PFSK-1 (cell line): ENCODE measurements at regions not wholly inside any gene's neighbourhood (a gene's known extent, or its start where the extent isn't known, plus 50 kb on each side); places are given as distances from the start of the nearest gene placed in this dataset.

Experiments
- FOXP2 ChIP-seq: optimal IDR thresholded peaks from 2 replicates; pipeline ENCODE3; 2011; ENCODE audit warnings: borderline replicate concordance, control low read depth, inconsistent platforms; ENCODE audit not compliant: insufficient read depth; ENCODE audit errors: extremely low read length, extremely low read depth
- POLR2AphosphoS5 ChIP-seq: IDR thresholded peaks from 2 replicates; pipeline ENCODE4 v1.6.1; 2012; ENCODE audit warnings: low read depth, mild to moderate bottlenecking, control low read depth, low read length, moderate library complexity
- SIN3A ChIP-seq: IDR thresholded peaks from 2 replicates; pipeline ENCODE4 v1.6.1; 2012; ENCODE audit warnings: mild to moderate bottlenecking, low read length, moderate library complexity, borderline replicate concordance; ENCODE audit not compliant: insufficient read depth
- TAF1 ChIP-seq: IDR thresholded peaks from 2 replicates; pipeline ENCODE4 v1.6.1; 2012; ENCODE audit warnings: low read length, control low read depth, borderline replicate concordance; ENCODE audit not compliant: insufficient read depth
- TF ChIP-seq, protein P1 (sequence below), 2 experiments: IDR thresholded peaks; 2 replicates each; pipeline versions ENCODE4 v1.6.1 to v1.8.0; 2011 to 2012; ENCODE audit warnings: low read depth in 2 of 2, low read length in 2 of 2, control low read depth in 1 of 2, inconsistent platforms in 1 of 2, mild to moderate bottlenecking in 1 of 2, moderate library complexity in 1 of 2; ENCODE audit not compliant: insufficient read depth in 1 of 2

GRCh38 chr17:55887531-55887930, 136.7 kb downstream of the PCTP start:
- TF ChIP-seq SIN3A (no peak), POLR2AphosphoS5 (no peak), TAF1 (no peak), FOXP2 (no peak)

DNA sequence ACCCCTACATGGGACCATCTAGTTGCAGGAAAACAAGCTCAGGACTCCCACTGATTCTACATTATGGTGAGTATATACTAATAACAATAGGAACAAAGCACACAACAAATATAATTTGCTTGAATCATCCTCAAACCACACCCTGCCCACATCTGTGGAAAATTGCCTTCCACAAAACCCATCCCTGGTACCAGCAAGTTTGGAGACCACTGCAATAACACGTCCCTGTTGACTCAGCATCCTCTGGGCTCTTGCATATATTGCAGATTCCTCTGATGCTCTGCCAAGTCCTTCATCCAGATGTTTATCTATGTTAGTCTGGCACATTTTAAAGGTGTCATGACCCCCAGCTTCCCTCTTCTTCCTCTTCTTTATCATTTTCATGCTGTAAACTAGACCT, 138.4 kb downstream of the PCTP start:
- TF ChIP-seq FOXP2 (no peak), SIN3A (no peak), POLR2AphosphoS5 (no peak), TAF1 (no peak)
- TF ChIP-seq, protein P1, sequence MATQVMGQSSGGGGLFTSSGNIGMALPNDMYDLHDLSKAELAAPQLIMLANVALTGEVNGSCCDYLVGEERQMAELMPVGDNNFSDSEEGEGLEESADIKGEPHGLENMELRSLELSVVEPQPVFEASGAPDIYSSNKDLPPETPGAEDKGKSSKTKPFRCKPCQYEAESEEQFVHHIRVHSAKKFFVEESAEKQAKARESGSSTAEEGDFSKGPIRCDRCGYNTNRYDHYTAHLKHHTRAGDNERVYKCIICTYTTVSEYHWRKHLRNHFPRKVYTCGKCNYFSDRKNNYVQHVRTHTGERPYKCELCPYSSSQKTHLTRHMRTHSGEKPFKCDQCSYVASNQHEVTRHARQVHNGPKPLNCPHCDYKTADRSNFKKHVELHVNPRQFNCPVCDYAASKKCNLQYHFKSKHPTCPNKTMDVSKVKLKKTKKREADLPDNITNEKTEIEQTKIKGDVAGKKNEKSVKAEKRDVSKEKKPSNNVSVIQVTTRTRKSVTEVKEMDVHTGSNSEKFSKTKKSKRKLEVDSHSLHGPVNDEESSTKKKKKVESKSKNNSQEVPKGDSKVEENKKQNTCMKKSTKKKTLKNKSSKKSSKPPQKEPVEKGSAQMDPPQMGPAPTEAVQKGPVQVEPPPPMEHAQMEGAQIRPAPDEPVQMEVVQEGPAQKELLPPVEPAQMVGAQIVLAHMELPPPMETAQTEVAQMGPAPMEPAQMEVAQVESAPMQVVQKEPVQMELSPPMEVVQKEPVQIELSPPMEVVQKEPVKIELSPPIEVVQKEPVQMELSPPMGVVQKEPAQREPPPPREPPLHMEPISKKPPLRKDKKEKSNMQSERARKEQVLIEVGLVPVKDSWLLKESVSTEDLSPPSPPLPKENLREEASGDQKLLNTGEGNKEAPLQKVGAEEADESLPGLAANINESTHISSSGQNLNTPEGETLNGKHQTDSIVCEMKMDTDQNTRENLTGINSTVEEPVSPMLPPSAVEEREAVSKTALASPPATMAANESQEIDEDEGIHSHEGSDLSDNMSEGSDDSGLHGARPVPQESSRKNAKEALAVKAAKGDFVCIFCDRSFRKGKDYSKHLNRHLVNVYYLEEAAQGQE (IDR thresholded peaks at IDR 0.05; ENCODE audit: insufficient read depth in 1 of 2, low read depth in 2 of 2, low read length in 2 of 2): no peak

- no peak for TF ChIP-seq SIN3A
These were observed 144.4 kb downstream of the PCTP start for GRCh38 chr17:55895112-55895759.

- TF ChIP-seq POLR2AphosphoS5 (no peak), SIN3A (no peak), TAF1 (no peak), FOXP2 (no peak)
- TF ChIP-seq, protein P1 (IDR thresholded peaks at IDR 0.05; ENCODE audit: insufficient read depth in 1 of 2, low read depth in 2 of 2, low read length in 2 of 2): no peak
These were observed 146.4 kb downstream of the PCTP start for GRCh38 chr17:55897301-55897700.

DNA sequence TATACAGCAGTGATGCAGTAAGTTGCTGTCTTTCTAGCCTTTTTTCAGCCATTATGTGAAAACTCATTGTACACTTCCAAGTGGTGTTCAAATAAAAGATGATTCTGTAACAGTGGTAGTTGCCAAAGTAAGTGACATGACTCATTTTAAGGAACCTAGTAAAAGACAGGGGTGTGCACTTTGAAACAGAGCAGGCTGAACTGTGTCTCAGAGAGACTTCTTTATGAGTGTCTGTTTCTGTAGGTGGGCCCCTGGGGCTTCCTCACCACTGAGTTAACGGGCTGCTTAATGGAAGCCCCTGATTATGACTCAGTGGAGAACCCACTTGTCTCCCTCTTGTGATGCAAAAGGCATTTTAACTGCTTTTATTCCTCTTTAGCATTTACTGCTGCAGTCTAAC, 147.3 kb downstream of the PCTP start:
- TF ChIP-seq, protein P1 (IDR thresholded peaks at IDR 0.05; ENCODE audit: insufficient read depth in 1 of 2, low read depth in 2 of 2, low read length in 2 of 2): no peak
- TF ChIP-seq FOXP2 (no peak), SIN3A (no peak), TAF1 (no peak), POLR2AphosphoS5 (no peak)

- TF ChIP-seq SIN3A (no peak), TAF1 (no peak), FOXP2 (no peak), POLR2AphosphoS5 (no peak)
- TF ChIP-seq, protein P1 (IDR thresholded peaks at IDR 0.05; ENCODE audit: insufficient read depth in 1 of 2, low read depth in 2 of 2, low read length in 2 of 2): no peak
These were observed 149.3 kb downstream of the PCTP start for GRCh38 chr17:55900188-55900587.
